Astrocyte of the spinal cord (primary cell): ENCODE measurements at regions not wholly inside any gene's neighbourhood (a gene's known extent, or its start where the extent isn't known, plus 50 kb on each side); places are given as distances from the start of the nearest gene placed in this dataset.

Source experiments
- DNase-seq: peaks from one replicate; pipeline ENCODE4 v3.0.0; 2011; ENCODE audit warnings: low read depth, low spot score
- H3K4me3 ChIP-seq: 2 replicates; pipeline ENCODE4 v1.5.1; 2011; ENCODE audit warnings: low read depth, mild to moderate bottlenecking, low read length, moderate library complexity
- in situ Hi-C: cut with HindIII; loops from 2 replicates; pipeline ENCODE4 v1.10.0; 2017; ENCODE audit warnings: low sequenced_read_pairs
- TF ChIP-seq, protein P1 (sequence below): IDR thresholded peaks from 2 replicates; pipeline ENCODE4 v1.5.1; 2012; ENCODE audit warnings: low read depth, mild to moderate bottlenecking, low read length, inconsistent platforms

DNA sequence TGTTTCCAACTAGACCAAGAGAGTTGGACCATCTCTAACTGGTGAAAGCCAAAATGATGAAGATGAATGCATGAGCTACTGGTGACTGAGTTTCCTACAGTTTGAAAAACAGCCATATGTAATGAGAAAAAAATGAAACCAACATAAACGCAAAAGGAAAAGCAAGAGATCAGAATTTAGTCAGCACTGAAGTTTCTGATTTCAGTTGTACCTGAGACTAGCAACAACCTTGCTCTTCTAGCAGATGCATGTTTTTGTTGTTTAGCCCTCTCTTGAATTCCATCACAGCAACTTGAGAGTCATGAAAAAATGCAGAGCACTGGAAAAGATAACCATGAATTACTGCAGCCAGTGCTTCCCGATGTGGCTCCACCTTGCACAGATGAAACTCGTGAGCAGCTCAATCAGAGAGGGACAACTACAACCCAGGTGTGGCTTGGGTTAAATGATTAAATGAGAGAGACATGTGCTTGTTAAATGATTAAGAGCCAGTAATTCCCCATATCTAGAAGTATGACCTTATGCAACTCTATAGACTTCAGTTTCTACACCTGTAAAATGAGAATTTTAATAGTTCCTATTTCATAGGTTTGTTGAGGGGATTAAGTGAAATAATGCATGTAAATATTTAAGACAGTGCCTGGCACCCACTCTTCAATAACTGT lies 104.8 kb downstream of the ELOVL4 start:
- TF ChIP-seq, protein P1, sequence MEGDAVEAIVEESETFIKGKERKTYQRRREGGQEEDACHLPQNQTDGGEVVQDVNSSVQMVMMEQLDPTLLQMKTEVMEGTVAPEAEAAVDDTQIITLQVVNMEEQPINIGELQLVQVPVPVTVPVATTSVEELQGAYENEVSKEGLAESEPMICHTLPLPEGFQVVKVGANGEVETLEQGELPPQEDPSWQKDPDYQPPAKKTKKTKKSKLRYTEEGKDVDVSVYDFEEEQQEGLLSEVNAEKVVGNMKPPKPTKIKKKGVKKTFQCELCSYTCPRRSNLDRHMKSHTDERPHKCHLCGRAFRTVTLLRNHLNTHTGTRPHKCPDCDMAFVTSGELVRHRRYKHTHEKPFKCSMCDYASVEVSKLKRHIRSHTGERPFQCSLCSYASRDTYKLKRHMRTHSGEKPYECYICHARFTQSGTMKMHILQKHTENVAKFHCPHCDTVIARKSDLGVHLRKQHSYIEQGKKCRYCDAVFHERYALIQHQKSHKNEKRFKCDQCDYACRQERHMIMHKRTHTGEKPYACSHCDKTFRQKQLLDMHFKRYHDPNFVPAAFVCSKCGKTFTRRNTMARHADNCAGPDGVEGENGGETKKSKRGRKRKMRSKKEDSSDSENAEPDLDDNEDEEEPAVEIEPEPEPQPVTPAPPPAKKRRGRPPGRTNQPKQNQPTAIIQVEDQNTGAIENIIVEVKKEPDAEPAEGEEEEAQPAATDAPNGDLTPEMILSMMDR = no peak
- in situ Hi-C loops = no loop called here
- H3K4me3 ChIP-seq = no peak overlapping the region
- DNase-seq = no peak

DNA sequence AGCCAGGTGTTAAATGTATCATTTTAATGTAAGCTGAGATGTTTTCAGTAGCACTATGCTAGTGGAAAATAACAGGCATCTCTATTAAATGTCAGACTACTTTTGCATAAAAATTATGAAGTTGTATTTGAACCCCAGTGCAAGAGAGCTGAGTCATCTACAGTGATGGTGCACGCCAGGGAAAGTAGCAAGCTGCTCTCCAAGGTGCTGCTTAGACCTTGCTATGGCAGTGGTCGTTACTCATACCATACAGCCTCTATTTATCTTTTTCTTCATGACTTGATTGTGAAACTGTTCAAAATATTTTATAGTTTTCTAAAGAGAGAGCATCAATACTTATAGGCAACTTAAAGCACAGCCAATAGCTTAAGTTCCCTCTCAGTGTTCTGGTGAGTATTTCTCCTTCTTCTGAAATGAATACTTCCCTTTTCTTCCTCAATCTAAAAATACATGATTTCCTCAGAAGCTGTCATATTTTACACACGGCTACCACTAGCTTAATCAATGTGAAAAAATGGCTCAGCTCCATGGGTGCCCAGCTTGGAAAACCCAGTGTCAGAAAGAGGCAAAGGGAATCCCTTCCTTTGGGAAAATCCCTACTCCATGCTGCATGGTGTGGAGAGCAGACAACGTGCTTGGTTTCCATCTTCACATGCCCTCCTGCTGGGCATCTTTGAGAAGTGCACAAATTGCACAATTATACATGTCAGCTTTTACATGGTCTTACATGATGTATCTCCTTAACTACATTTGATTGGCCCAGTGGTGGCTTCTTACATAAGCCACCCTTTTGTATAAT lies 105.6 kb downstream of the ELOVL4 start:
- in situ Hi-C loops = no loop called here
- H3K4me3 ChIP-seq = no peak overlapping the region
- TF ChIP-seq, protein P1 = no peak
- DNase-seq = no peak

DNA sequence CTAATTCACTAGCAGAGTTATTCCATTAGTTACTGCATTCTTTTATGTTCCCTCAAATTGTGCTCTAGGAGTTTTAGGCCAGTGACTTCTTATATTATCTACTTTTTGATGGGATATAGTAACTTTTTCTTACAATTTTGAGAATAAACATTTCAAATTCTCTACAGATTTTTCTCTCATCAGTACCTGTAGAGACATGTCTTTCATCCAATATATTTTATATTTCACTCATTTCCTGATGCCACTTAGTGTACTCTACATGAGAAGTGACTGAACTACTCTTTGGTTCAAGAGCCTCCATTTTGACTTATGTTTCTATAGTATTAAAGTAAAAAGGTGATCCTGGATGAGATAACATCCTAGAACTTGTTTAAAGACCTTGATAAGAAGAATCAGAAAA lies 108.5 kb downstream of the ELOVL4 start:
- no peak for DNase-seq
- in situ Hi-C loops = no loop called here
- TF ChIP-seq, protein P1 = no peak
- H3K4me3 ChIP-seq = no peak overlapping the region

DNA sequence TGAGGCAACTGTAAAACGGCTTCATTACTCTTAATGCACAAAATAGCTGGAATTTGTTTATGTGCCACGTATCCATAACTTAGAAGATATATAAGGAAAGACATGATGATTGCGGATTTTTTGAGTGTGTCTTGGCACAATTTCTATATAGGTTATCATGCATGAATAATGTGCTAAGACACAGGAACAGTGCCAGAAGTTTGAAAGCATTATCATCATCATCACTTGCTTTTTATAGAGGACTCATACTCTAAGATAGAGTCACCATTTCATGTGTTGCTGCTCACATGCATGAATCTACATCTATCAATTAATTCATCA lies 113.4 kb downstream of the ELOVL4 start:
- TF ChIP-seq, protein P1 = no peak
- in situ Hi-C loops = no loop called here
- no peak for DNase-seq
- H3K4me3 ChIP-seq = no peak overlapping the region

DNA sequence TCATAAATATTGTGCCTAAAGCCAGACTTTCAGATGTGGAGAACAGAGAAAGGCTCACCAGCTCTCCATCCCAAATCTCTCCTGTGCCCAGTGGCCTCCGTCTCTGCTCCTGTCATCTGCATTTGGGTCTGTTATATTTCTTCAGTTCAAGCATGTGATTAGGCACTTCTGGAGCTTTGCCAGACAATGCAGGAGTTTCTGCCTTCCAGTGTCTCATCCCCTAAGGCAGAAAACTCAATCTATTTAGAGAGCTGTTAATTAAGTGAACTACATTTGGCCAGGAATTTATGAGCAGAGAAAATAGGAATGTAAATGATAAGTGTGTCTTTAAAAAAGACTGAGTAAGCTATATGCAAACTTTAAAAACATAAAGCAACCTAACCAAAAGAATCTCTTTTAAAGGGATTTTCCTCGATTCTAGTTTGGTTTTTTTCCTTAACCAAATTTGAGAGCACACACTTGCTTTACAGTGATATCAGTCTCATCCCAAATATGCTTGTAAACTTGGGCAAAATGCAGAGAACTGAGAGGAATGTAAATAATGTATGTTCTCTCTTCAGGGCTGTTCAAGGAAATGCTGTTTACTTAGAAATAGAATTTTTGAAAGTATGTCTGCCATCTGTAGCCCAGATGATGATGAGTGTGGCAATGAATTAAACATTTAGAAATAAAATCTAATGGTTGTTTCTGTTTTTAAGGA lies 113.9 kb downstream of the ELOVL4 start:
- in situ Hi-C loops = no loop called here
- TF ChIP-seq, protein P1 = no peak
- H3K4me3 ChIP-seq = no peak overlapping the region
- no peak for DNase-seq

DNA sequence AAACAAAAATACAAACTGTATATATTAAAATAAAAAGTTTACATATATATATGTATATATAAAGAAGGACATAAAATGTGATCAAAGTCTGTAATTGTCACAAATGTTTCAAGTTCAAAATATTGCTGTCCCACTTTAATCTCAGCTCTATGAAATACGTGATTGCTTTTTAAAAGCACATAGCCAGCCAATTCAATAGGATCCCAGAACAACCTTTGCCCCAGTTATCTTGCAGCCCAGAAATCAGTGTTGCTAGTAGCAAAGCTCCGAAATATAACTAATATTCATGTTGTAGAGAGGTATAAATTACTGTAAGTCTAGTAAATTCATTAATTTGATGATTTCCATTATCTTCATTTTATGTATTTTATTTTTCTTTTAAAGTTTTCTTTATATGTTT lies 114.6 kb downstream of the ELOVL4 start:
- in situ Hi-C loops = no loop called here
- DNase-seq = no peak
- H3K4me3 ChIP-seq = no peak overlapping the region
- TF ChIP-seq, protein P1 = no peak
